ENCODE measurements at regions not wholly inside any gene's neighbourhood (a gene's known extent, or its start where the extent isn't known, plus 50 kb on each side); places are given as distances from the start of the nearest gene placed in this dataset.
"Not testable (repeated sequence)": the region's sequence is repeated elsewhere in the genome, so short reads cannot be mapped to it uniquely, and the experiment has no call there.

DNA sequence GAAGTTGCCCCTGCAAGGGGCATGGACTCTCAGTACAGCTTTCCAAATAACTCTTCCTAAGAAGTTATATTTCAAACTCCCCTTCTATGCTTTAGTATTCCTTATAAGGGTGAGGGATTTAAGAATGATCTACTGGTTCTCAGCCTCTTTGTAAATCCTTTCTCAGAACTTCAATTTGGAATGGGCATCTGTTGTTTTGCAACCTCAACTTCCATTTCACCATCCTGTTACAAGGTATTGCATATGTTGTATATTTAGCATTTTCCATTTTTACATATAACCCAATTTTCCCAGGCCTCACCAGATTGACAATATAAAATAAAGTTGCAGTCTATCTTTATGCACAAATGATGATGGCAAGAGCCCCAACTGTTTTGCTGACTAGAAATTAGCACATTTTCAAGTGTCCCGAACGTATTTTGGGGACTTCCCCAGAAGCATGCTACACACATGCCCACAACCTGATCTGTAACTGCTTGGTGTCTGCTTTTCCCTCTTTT, 154.9 kb upstream of the CARMIL1 start:
- DNase-seq (ENCODE audit: low read depth): no peak

DNA sequence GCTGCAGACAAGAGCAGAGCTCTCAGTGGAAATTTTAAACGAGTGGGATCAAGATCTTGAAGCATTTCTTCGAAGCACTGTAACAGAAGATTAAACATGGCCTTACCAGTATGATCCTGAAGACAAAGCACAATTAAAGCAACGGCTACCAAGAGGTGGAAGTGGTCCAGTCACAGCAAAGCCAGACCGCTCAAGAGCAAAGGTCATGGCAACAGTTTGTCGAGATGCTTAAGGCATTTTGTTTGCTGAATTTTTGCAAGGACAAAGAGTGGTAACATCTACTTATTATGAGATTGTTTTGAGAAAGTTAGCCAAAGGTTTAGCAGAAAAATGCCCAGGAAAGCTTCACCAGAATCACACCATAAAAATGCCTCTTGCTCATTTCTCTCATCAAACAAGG, 153.4 kb upstream of the CARMIL1 start:
- no peak for DNase-seq (ENCODE audit: low read depth)

GRCh38 chr6:25127076-25127837, 151.9 kb upstream of the CARMIL1 start:
- DNase-seq (ENCODE audit: low read depth): no peak

GRCh38 chr6:25130518-25130917, 148.7 kb upstream of the CARMIL1 start:
- DNase-seq (ENCODE audit: low read depth): no peak

DNA sequence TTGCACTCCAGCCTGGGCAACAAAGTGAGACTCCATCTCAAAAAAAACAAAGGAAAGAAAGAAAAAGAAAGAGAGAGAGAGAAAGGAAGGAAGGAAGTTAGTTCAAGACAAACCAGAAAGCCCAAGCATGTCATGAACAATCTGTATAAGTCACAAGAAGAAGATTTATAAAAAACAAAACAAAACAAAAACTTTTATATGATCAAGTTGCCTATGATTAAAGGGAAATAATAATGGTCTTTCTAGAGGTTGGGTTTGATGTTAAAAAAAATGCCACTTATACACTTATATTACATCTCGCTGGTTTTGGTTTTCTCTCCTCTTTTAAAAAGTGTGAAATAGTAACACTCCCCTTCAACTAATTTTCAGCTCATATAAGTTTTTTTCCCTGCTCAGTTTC, 146.2 kb upstream of the CARMIL1 start:
- no peak for DNase-seq (ENCODE audit: low read depth)

DNA sequence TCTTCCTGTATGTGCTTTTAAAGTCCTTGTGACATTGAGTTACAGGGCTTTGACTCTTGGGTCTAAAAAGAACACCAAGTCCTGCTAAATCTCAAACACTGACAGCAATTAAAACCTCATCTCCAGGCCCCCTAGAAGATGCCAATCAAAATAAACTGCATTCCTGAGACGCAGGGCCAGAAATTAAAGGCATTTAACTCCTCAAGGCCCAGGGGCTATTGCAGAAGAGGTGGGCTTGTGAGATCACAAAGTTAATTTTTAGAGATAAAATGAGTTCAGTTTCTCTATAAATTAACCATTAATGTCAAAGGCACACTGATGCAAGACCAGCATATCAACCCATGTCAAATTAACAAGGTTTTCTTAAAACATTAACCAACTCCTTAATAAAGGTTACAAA, 145.6 kb upstream of the CARMIL1 start:
- no peak for DNase-seq (ENCODE audit: low read depth)

GRCh38 chr6:25136854-25137253, 142.3 kb upstream of the CARMIL1 start:
- DNase-seq (ENCODE audit: low read depth): no peak

DNA sequence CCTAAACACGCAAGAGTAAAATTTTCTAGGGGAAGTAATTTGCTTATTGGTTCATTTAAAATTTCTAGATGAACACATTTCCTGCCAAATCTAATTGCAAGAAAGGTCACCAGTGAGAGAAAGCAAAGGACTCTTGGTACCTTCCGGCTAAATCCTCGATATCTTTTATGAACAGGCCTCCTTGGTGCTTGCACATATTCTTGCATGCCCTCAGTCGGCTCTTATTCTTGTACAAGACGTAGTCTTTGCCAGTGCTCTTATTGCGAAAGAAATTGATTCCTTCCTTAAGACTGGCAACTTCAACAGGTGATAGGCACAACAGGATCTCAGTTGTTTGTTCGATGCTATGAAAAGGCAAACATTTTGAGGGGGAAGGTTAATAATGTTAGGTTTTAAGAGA, 141.7 kb upstream of the CARMIL1 start:
- DNase-seq (ENCODE audit: low read depth): no peak

DNA sequence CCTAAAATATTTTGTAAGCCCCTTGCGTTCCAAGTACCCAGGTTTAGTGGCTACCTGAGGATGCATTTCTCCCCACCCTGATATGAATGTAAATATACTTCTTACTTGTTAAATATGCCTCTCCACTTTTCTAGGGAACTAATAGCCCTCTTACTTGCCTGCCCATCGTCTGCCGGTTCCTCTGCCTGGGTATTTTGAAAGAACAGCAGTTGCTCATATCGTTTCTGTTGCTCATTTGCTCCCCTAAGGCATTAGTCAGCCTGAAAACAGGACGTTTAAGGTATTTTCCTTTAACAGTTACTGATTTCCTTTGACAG, 141.3 kb upstream of the CARMIL1 start:
- DNase-seq (ENCODE audit: low read depth): no peak

DNA sequence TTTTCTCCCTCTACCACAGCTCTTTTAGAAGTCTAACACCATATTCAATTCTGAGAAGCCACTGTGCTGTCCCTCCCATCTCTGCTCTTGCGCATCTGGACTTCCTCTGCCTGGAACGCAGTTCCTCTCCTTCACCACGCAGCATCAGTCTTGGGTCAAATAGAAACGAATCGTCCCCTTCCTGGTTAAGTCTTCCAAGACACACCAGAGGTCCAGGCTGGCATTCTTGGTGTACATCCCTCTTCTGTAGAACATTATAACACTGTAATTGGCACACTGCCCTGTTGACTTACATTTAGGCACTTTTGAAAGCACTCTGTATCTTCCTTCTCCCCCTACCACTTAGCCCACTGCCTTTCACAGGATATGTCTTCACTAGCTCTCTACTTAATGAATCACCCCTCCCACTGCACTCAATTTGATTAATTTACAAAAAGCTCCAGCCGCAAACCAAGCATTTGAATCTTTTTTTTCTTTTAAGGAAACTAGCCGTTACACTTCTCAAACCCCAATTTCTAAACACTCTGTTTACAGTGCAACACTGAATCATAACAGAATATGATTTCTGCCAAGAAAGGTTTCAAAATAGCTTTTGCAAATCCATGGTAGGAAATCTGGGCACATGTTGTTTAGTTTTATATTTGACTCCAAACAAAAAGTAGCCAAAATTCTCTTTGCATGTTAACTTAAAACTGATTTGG, 140.8 kb upstream of the CARMIL1 start:
- DNase-seq (ENCODE audit: low read depth): peak; percentile 39

- no peak for DNase-seq (ENCODE audit: low read depth)
Observed at GRCh38 chr6:25138934-25139415, 140.2 kb upstream of the CARMIL1 start.

- DNase-seq (ENCODE audit: low read depth): not testable (repeated sequence)
Observed at GRCh38 chr6:25139608-25140007, 139.6 kb upstream of the CARMIL1 start.

- DNase-seq (ENCODE audit: low read depth): no peak
Observed at GRCh38 chr6:25142506-25142905, 136.7 kb upstream of the CARMIL1 start.

DNA sequence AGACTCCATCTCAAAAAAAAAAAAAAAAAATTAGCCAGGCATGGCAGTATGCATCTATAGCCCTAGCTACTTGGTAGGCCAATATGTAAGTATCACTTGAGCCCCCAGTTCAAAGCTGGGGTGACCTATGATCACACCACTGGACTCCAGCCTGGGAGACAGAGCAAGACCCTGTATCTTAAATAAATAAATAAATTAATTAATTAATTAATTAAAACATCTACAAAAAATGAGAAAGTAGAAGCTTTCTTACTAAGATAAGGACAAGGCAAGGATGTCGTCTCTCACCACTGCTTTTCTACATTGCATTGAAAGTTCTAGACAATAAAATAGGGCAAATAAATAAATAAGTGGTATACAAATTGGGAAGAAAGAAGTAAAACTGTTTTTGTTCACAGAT, 134.3 kb upstream of the CARMIL1 start:
- DNase-seq (ENCODE audit: low read depth): no peak

DNA sequence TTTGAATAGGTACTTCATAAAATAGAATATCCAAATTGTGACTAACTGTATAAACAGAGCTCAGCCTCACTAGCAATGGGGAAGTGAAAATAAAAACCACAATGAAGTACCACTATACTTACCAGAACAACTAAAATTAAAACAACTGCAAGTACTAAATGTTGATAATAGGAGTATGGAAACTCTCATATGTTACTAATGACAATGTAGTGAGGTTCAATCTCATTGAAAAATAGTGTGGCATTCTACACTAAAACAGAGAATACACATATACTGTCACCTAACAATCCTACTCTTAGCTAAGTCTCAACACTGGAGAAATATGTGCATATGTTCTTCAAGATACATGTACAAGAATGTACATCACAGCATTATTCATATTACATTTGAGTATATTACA, 132.0 kb upstream of the CARMIL1 start:
- DNase-seq (ENCODE audit: low read depth): no peak

DNA sequence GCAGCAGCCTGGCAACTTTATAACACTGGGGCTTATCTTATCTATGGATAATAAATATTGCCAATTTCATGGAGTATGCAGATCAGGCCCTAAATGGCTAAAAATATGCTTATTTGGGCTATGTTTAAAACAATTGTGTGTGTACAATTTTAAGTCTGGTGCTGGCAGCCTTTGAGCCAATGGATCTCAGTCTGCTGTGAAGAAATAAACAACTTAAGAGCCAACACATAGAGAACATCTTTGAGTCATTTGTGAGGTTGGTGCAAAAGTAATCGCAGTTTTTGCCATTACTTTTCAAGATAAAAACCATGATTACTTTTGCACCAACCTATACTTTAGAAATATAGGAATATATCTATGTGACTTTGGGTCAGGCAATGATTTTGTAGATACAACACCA, 129.1 kb upstream of the CARMIL1 start:
- DNase-seq (ENCODE audit: low read depth): no peak

DNA sequence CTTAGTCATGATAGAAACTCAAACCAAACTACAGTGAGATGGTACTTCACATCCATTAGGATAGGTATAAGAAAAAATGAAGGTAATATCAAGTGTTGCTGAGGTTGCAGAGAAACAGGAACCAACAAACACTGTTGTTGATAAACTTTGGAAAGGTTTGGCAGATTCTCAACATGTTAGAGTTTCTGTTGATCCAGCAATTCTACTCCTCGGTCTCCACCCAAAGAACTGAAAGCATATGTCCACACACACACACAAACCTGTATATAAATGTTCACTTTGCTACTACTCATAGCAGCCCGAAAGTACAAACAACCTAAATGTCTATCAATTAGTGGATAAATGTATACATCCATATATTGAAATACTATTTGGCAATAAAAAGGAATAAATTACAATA, 128.3 kb upstream of the CARMIL1 start:
- DNase-seq (ENCODE audit: low read depth): no peak

DNA sequence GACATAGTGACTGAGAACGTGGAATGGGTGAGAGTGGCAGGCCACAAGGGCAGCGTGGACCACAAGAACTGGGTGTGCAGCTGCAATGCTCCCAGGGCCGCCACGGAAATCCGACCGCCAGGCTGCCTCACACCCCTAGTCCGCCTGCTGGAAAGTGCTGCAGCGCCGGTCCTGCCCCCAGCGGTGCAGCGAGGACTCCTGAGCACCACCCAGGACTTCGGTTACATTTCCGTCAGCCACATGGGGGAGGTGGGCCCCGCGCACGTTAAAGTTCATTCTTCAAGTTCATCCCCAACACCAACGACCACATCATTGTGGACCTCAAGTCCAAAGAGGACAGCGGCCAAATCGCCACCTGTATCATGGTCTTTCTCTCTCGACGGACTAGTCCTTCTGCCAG, 126.1 kb upstream of the CARMIL1 start:
- no peak for DNase-seq (ENCODE audit: low read depth)

DNA sequence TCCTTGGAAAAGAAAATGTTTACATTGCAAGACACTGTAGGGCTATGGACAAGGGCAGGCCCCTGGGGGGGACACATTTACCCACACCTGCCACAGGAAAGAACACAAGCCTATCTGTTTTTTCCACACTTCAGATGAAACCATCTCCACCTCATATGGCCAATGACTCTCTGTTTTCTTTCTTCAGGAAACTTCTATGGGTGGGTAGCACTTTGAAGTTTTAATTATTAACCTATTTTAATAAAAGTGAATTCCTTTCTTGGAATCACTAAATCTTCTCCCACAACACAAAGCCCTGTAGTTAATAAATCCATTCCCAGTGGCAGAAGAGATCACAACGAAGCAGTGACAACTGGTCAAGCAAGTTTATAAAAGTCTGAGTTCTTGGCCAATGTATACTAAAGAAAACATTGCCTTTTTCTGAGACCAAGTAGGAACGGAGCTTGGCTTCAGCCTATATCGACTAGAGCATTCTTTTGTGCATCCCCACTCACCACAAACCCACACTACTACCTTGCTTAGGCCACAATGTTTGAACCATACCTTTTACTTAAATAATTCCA, 125.1 kb upstream of the CARMIL1 start:
- no peak for DNase-seq (ENCODE audit: low read depth)

DNA sequence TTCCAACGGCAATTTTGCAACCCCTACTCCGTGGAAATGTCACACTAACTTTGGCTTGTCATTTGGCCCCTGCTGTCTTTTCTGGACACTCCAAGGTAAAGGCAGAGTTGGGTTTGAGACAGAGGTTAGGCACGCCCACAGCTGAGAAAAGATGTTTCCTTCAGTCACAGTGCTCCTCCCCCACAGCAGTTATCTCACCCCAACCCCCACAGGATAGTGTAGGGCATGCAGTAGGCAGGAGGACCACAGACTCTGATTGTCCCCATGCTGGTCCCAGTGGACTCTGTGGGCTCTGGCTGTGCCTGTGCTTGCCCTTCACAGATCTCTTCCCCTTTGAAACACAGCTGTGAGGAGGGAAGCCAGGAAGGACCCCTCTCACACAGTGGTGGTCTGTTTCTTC, 124.0 kb upstream of the CARMIL1 start:
- DNase-seq (ENCODE audit: low read depth): no peak

DNA sequence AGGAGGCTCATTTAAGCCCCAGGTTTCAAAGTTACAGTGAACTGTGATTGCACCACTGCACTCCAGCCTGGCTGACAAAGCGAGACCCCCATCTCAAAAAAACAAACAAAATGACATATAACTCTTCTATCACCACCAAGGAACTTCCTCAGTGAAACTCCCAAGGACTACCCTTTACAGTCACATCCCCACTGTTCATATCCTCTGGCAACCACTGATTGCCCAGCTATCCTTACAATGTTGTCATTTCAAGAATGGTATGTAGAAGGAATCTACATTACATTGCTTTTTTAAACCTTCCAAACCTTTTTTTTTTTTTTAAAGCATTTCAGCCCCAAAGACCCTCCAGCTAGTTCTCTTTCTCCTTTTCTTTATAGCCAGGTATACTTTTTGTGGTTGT, 123.1 kb upstream of the CARMIL1 start:
- DNase-seq (ENCODE audit: low read depth): no peak

GRCh38 chr6:25157183-25157582, 122.0 kb upstream of the CARMIL1 start:
- no peak for DNase-seq (ENCODE audit: low read depth)

- no peak for DNase-seq (ENCODE audit: low read depth)
Observed at GRCh38 chr6:25157842-25158241, 121.3 kb upstream of the CARMIL1 start.
